Omental fat pad (tissue), 3 donors: ENCODE measurements at regions not wholly inside any gene's neighbourhood (a gene's known extent, or its start where the extent isn't known, plus 50 kb on each side); places are given as distances from the start of the nearest gene placed in this dataset.

Source experiments
- ATAC-seq: fragments of 150-250 bp; one replicate; pipeline ENCODE4 v1.9.1; 2016; ENCODE audit warnings: mild to moderate bottlenecking, moderate library complexity; ENCODE audit not compliant: low FRiP score
- DNase-seq: peaks from one replicate; pipeline ENCODE4 v3.0.0-alpha.2; 2019; ENCODE audit warnings: low spot score
- TF ChIP-seq, protein P1 (sequence below), 3 donors: fragments of 450-650 bp; IDR thresholded peaks; one replicate each; pipeline ENCODE4 v1.5.1; 2016 to 2017; ENCODE audit warnings: antibody characterized with exemption in 3 of 3, mild to moderate bottlenecking in 3 of 3, moderate library complexity in 2 of 3

DNA sequence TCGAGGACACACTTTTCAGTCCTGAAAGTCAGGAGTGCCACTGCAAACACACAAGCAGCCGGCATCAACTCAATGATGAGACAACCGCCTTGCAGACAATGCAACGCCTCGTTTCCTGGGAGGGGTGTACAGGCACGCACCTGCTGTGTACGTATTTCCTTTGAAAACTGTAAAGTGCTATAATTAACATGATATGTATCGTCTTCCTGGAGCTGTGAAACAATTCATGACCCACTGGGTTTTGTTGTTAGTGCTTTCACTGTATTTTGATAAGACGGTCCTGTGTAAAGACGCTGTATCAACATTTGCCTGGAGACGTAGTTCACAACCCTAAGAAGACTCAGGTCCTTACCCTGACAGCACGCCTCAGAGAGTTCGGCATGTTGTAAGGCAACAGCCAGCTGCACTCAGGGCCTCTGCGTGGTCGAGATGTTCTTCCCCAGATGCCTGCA, 105.7 kb upstream of the ANO1 start:
- TF ChIP-seq, protein P1, sequence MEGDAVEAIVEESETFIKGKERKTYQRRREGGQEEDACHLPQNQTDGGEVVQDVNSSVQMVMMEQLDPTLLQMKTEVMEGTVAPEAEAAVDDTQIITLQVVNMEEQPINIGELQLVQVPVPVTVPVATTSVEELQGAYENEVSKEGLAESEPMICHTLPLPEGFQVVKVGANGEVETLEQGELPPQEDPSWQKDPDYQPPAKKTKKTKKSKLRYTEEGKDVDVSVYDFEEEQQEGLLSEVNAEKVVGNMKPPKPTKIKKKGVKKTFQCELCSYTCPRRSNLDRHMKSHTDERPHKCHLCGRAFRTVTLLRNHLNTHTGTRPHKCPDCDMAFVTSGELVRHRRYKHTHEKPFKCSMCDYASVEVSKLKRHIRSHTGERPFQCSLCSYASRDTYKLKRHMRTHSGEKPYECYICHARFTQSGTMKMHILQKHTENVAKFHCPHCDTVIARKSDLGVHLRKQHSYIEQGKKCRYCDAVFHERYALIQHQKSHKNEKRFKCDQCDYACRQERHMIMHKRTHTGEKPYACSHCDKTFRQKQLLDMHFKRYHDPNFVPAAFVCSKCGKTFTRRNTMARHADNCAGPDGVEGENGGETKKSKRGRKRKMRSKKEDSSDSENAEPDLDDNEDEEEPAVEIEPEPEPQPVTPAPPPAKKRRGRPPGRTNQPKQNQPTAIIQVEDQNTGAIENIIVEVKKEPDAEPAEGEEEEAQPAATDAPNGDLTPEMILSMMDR (IDR thresholded peaks at IDR 0.05), result no peak
- DNase-seq (no peak), ATAC-seq (no peak)

DNA sequence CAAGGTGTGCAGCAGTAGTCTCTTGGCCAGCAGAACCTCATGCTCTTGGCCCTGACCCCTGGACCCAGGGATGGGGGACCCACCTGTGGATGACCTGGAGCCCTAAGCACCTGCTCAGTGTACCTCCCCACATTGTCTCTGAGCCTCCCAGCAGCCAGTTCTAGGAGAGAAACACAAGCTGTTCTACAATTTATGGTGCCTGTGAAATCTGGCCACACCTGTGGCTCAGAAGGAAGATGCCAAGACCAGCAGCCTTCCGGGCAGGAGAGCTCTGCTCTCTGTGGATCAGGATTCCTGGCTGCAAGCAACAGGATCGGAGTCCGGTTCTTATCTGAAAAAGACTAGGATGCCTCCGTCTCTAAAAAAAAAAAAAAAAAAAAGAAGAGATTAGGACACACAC, 103.6 kb upstream of the ANO1 start:
- DNase-seq, result no peak
- TF ChIP-seq, protein P1 (IDR thresholded peaks at IDR 0.05), result no peak
- ATAC-seq, result no peak

DNA sequence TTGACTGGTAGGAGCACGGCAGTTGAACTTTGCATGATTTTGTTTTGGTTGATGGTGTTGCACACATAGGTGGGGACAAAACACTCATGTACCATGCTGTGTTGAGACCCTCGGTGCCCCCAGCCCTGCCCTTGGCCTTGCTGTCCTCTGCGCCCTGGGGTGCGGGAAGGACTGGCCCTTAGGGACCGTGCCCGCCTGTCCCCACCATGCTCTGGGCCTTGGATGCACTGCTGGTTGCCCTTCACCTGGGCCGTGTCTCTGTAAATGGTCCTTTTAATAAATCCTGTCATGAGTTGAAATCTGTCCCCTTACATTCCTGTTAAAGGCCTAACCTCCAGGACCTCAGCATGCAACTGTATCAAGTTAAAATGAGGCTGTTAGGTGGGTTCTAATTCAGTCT, 102.3 kb upstream of the ANO1 start:
- no peak for ATAC-seq
- TF ChIP-seq, protein P1 (IDR thresholded peaks at IDR 0.05), result no peak
- DNase-seq, result no peak

DNA sequence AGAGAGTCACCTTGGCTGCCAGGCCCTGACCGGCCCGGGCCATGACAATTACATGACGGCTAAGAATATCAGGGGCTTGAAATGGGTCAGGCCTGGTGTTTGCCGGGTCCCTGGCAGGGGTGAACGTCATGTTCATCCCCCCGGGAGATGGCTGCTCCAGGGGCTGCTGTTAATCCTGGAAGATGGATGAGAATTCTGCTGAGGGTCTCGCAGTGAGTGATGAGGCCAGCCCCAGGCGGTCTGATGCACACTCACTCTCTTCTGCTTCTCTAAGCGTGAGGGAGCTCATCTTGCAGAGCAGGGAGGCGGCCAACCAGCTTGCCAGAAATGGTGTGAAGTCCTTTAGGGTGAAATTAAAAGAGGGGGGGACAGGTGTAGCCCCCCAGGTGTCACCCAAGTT, 101.3 kb upstream of the ANO1 start:
- TF ChIP-seq, protein P1 (IDR thresholded peaks at IDR 0.05), result no peak
- ATAC-seq (no peak), DNase-seq (no peak)

DNA sequence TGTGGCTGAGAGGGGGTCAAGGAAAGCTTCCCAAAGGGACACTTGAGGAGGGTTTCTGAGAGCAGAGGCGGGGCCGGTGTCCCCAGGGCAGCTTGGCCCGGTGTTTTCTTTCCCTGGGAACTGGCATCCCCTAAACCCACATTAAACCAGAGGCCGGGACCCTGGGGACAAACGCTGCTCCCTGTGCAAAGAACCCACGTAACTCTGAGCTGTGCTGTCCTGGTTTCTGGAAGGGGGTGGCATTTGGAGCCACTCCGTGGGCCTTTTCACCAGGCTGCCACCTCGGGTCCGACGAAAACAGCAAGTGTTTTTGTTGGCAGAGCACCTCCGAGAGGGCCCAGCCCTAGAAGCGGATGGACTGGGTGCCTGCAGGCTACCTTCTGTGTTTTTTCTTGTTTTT, 100.2 kb upstream of the ANO1 start:
- DNase-seq (no peak), ATAC-seq (no peak)
- TF ChIP-seq, protein P1 (IDR thresholded peaks at IDR 0.05), result no peak

DNA sequence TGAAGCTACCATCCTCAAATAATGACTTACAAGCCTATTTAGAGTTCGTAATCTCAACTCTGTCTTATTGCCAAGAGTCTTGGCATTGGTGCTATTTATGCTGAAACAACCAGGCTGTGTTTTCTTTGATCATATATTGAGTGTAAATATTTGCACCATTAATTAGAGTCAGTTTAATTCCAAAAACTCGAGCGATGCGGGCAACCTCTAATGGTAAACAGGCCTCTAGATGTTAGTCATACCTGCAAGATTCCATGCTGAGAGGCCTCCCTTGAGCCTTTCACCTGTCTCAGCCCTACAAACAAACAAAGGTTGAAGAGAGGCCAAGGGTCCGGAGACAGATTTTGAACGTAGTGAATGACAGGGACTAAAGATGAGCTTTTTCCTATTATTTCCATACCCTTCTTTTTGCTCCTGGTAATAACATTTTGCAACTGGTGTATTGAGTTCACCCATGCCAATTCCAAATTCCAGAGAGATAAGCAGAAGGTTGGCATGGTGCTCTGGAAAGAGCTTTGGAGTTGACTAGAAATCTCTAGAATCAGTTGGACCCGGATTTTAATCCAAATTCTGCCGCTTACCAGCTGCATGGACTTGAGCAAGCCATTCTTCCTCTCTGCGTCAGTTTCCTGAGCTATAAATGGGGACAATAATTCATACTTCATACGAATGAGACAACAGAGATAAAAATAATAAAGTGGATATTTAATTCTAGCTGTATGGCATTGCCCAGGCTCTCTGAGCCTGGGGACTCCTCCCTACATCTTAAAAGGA, 99.1 kb upstream of the ANO1 start:
- DNase-seq, result no peak
- no peak for ATAC-seq
- TF ChIP-seq, protein P1 (IDR thresholded peaks at IDR 0.05), result no peak

DNA sequence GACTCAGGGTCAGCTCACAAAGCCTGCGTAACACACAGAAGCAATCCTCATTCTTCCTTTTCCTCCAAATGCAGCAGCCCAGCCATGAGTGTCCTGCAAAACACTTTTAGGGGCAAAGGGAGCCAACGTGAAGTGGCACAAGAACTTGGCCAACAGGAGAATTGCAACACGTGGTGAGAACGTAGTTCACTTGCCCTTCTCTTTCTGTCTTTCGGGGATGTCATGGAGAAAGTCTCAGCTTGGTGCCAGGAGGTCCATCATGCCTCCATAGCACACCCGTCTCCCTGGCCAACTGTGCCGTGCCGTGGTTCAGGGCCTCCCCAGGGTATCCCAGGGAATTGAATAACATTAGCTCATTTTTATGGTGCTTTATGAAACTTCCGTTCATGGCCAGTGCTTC, 98.5 kb upstream of the ANO1 start:
- ATAC-seq (peak; percentile 31), DNase-seq (no peak)
- TF ChIP-seq, protein P1 (IDR thresholded peaks at IDR 0.05), result no peak
